T-helper 1 cell treated with Interleukin-12 subunit alpha and Interleukin-12 subunit beta and Interleukin-4 antibody, amounts not matched to agents 30 ng/mL and 1 ng/mL, for 36 hours (primary cell): ENCODE measurements at regions not wholly inside any gene's neighbourhood (a gene's known extent, or its start where the extent isn't known, plus 50 kb on each side); places are given as distances from the start of the nearest gene placed in this dataset.
"Not testable (repeated sequence)": the region's sequence is repeated elsewhere in the genome, so short reads cannot be mapped to it uniquely, and the experiment has no call there.

Experiments
- intact Hi-C: fragments of 100-400 bp; cut with micrococcal nuclease; formaldehyde crosslinking; loops from one replicate; pipeline ENCODE4 v1.15.1; 2024

GRCh38 chr13:44756276-44756810 lies 180.2 kb upstream of the TSC22D1 start:
- intact Hi-C loops = no loop called here

DNA sequence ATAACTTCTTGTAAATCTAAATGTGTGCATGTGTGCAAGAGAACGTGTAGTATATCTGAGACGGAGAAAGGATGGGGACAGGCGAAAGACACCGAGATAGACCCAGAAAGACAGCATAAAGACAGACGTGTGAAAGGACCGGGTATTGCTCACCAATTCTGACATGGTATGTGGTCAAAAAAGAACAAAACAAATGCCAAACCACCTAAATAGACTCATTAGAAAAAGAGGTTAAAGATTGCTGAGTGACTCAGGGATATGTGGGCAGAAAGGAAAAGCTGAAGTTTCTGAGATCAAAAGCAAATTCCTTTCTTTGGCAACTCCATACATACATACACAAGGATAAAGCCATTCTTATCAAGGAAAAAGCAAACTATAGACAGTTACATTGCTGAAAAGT lies 179.7 kb upstream of the TSC22D1 start:
- intact Hi-C loops = no loop called here

- intact Hi-C loops = no loop called here
Observed at GRCh38 chr13:44752164-44752563, 176.0 kb upstream of the TSC22D1 start.

GRCh38 chr13:44750630-44751029 lies 174.5 kb upstream of the TSC22D1 start:
- intact Hi-C loops = no loop called here

- intact Hi-C loops = no loop called here
Observed at GRCh38 chr13:44749906-44750305, 173.8 kb upstream of the TSC22D1 start.

GRCh38 chr13:44748439-44748838 lies 172.3 kb upstream of the TSC22D1 start:
- intact Hi-C loops = no loop called here

GRCh38 chr13:44747179-44747578 lies 171.0 kb upstream of the TSC22D1 start:
- intact Hi-C loops = no loop called here

DNA sequence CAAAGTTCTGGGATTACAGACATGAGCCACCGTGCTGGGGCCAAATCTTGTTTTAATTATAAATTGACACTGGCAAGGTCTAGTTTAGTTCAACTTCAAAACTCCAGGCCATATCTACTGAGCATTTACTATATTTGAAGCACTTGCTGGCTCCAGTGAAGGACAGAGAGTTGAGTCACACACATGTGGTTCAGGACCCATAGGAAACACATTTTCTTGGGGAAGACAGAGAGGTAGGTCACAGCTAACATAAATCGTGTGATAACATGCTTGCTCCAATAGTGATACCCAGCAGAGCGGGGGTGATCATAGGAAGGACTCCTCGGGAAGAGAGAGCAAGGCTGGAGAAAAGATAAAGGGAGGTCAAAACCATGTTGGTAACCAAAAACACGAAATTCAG lies 170.6 kb upstream of the TSC22D1 start:
- intact Hi-C loops = no loop called here

DNA sequence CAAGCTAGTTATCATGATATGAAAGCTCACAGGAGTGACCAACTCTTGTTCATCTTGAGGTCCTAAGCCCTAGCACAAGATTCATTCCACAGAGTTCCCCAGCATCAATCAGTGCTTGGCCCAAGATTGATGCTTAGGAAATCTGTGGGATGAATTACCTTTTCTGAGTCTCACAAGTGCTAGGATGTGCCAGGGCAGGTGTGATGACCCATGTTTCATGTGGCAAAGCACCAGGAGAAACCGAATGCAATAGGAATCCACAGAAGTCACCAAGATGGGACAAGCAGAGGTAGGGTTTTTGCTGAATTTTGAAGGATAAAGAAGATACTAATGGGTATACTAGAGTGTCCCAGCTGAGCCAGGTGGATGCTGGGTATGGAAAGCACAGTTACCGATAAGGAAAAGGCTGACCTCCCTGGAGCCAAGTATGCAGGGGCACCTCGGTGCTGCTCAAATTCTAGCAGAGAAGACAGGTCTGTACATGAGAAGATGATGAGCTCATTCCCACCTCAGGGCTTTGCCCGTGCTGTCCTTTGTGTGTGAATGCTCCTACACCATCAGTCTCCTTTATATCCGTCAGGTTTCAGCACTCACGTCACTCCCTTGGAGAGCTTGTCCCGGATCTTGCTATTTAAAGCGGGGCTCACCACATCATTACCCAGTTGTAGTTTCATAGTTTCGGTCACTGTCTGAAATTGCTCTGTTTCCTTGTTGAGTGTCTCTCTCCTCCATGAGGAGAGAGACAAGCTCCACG lies 168.9 kb upstream of the TSC22D1 start:
- intact Hi-C loops = no loop called here

DNA sequence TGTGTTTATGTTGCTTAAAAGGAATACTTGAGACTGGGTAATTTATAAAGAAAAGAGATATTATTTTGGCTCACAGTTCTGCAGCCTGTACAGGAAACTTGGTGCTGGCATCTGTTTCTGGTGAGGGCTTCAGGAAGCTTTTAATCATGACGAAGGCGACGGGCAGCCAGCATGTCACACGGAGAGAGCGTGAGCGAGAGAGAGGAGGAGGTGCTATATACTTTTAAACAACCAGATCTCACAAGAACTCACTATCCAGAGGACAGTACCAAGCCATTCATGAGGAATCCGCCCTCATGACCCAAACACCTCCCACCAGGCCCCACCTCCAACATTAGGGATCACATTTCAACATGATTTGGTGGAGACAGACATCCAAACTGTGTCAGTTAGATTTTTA lies 163.4 kb upstream of the TSC22D1 start:
- intact Hi-C loops = no loop called here

DNA sequence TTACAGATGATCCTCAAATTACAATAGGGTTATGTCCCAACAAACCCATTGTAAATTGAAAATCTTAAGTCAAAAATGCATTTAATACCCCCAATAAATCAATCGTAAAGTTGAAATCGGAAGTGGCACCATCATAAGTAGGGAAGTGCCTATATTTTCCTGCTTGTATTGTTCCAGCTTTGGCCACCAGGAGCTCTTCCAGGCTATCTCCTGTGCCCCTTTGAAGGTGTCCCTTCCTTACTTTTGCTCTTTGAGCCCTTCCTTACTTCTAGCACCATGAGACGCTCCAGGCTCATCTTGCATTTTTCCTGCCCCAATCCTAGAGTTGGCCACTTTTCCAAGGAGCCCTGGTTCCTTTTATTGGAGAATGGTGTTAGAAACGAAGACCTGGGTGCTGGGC lies 163.0 kb upstream of the TSC22D1 start:
- intact Hi-C loops = no loop called here

GRCh38 chr13:44738463-44738862 lies 162.3 kb upstream of the TSC22D1 start:
- intact Hi-C loops = no loop called here

GRCh38 chr13:44735806-44736205 lies 159.7 kb upstream of the TSC22D1 start:
- intact Hi-C loops = no loop called here

- intact Hi-C loops = no loop called here
Observed at GRCh38 chr13:44734201-44734707, 158.1 kb upstream of the TSC22D1 start.

DNA sequence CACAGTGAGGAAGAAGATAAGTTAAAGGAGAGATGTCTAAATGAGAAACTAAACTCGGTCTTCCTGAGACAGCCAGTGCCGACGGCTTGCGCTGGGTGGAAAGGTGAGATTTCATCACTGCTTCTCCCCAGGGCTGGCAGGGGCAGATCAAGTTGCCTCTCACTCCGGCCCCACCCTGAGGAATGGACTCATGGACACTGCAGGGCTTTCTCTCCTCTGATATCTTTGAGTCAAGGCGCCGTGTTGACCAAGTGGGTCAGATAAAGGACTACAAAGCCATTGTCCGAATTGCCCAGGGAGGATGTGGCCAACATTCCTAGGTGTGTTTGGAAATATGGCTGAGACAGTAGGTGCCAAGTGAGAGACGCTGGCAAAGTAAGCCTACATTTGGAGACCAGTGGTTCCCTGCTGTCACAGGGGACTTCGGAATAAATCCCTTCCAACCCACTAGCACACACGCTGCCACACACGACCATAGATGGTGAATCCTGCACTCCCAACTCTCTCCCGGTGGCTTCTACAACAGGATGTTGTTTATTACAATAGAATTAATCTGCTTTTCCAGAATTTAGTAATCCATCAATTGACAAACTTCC lies 156.5 kb upstream of the TSC22D1 start:
- intact Hi-C loops = no loop called here

DNA sequence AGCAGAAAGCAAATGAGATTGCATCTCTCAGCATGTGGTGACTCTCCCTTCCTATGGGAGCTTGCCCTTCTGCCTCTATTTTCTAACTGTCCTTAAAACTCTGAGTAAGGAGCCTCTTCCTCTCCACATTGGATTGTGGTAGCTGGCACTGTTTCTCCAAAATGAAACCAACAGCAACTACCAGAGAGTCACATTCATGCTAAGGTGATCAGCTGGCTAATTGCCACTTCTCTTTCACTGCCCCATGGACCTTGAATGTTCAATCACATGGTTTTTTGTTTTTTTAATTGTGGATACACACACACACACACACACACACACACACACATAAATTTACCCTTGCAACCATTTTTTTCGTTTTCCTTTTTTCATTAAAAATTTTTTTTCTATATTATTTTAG lies 154.7 kb upstream of the TSC22D1 start:
- intact Hi-C loops = no loop called here

DNA sequence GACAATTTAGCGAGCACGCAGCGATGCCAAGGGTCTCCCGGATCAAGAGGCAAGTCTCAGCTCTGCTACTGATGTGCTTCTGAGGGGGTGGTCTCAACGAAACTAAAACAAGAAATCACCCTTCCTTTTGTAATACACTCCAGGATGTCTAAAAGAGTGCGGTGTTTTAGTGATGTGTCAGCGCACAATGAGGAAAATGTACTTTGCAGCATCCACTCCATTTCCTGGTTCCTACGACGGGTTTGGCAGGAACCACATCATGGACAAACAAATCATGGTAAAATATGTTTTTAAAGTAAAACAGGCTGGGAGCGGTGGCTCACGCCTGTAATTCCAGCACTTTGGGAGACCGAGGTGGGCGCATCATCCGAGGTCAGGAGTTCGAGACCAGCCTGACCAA lies 154.0 kb upstream of the TSC22D1 start:
- intact Hi-C loops = no loop called here

DNA sequence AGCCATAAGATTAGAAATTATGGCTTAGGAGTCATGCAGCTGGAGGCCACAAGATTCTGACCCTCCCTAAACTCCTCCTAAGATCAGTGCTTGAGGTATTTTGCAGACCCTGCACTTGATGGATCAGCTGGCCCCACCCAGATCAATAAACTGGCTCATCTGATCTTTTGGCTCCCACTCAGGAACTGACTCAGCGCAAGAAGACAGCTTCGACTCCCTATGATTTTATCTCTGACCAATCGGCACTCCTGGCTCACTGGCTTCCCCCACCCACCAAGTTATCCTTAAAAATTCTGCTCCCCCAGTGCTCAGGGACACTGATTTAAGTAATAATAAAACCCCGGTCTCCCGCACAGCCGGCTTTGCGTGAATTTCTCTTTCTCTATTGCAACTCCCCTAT lies 151.5 kb upstream of the TSC22D1 start:
- intact Hi-C loops = not testable (repeated sequence)

DNA sequence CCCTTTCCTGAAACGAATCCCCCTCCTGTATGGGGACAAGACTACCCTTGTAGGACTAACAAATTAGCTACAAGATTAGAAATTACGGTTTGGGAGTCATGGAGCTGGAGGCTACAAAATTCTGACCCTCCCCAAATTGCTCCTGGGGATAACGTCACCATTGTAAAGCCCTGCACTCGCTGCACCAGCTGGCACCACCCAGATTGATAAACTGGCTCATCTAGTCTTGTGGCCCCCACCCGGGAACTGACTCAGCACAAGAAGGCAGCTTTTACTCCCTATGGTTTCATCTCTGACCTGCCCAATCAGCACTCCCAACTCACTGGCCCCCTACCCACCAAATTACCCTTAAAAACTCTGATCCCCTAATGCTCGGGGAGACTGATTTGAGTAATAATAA lies 150.6 kb upstream of the TSC22D1 start:
- intact Hi-C loops = no loop called here

DNA sequence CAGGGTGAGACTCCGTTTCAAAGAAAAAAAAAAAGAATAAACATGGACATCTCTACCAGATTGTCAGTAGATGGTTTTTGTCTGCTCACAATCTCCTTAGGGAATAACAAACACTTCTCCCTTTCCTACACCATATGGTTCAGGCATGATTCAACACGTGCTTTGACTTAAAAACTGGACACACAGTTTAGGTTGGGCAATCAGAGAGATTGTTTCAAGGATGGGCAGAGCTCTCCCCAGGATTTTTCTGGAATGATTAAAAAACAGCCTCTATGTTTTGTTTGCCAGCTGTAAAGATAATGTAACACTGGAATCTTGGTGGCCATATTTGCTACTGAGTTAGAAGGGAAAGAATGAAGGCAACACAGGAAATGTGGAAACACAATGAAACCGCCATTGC lies 150.1 kb upstream of the TSC22D1 start:
- intact Hi-C loops = no loop called here

- intact Hi-C loops = loop anchor here (10.0 kb wide), 1 partner anchor 235 kb away; no protein-coding TSS in a partner anchor
Observed at GRCh38 chr13:44719857-44720671, 143.9 kb upstream of the TSC22D1 start.

DNA sequence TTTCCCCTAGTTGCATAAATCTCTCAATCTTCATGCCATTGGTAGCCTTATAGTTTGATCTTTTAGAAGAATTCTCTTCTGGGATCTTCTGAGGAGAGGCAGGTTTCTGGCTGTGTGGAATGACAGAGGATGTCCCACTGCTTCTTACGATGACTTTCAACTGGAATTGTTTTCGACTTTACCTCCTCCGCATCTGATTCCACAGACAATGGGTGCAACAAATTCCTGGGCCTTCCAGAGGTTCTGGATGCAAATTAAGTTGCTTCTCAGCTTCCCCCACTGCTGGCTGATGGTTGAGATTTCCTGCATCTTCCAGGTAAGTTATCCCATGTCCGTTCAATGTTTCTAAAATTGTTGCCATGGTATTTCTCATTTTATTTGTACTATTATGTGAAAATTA lies 142.3 kb upstream of the TSC22D1 start:
- intact Hi-C loops = loop anchor here (10.0 kb wide), 1 partner anchor 234 kb away; no protein-coding TSS in a partner anchor
